H1 (cell line): ENCODE measurements at regions not wholly inside any gene's neighbourhood (a gene's known extent, or its start where the extent isn't known, plus 50 kb on each side); places are given as distances from the start of the nearest gene placed in this dataset.

ENCODE experiments used
- CTCF ChIA-PET: fragments of 300-600 bp; sonication (Branson Sonifier 250); formaldehyde crosslinking; loops from one replicate; lab custom pipeline; 2021; ENCODE audit not compliant: partially characterized antibody; lab: Charles Lee
- POLR2A ChIA-PET: fragments of 300-600 bp; sonication (Branson Sonifier 250); formaldehyde crosslinking; loops from one replicate; lab custom pipeline; 2021; ENCODE audit warnings: inconsistent platforms; ENCODE audit not compliant: partially characterized antibody; lab: Charles Lee
- DNase-seq, 2 experiments: peaks; one replicate each; pipeline versions ENCODE4 v3.0.0 to v3.0.0-alpha.2; 2010 to 2022; ENCODE audit warnings: low spot score in 2 of 2, low read depth in 1 of 2, mixed read lengths in 1 of 2
- FAIRE-seq: peaks from 2 replicates; lab custom pipeline; 2011; peaks lifted over from hg19 to GRCh38; lab: Jason Lieb, UNC
- H2AFZ ChIP-seq: 2 replicates; pipeline ENCODE4 v1.8.1; 2012; ENCODE audit warnings: low read length, inconsistent platforms
- H2AK5ac ChIP-seq: 2 replicates; pipeline ENCODE4 v1.6.1; 2013; ENCODE audit warnings: low read depth, low read length
- H2BK120ac ChIP-seq: replicated peaks from 2 replicates; pipeline ENCODE3; 2013; ENCODE audit warnings: low read depth, low read length, inconsistent platforms
- H2BK12ac ChIP-seq: 2 replicates; pipeline ENCODE4 v1.6.1; 2013; ENCODE audit warnings: low read depth, low read length
- H2BK15ac ChIP-seq: 2 replicates; pipeline ENCODE4 v1.6.1; 2013; ENCODE audit warnings: low read length
- H2BK20ac ChIP-seq: 2 replicates; pipeline ENCODE4 v1.6.1; 2013; ENCODE audit warnings: low read length
- H2BK5ac ChIP-seq: 2 replicates; pipeline ENCODE4 v1.6.1; 2013; ENCODE audit warnings: low read depth, low read length
- H3K14ac ChIP-seq: 2 replicates; pipeline ENCODE4 v1.6.1; 2013; ENCODE audit warnings: inconsistent platforms; ENCODE audit not compliant: insufficient read length
- H3K18ac ChIP-seq: 2 replicates; pipeline ENCODE4 v1.6.1; 2013; ENCODE audit warnings: low read length; ENCODE audit errors: extremely low read depth
- H3K23ac ChIP-seq: 2 replicates; pipeline ENCODE4 v1.6.1; 2013; ENCODE audit warnings: inconsistent platforms; ENCODE audit not compliant: insufficient read length
- H3K23me2 ChIP-seq: 2 replicates; pipeline ENCODE4 v1.6.1; 2013; ENCODE audit warnings: low read depth, low read length
- H3K27ac ChIP-seq: 2 replicates; pipeline ENCODE4 v1.6.1; 2011; ENCODE audit warnings: low read depth, low read length, inconsistent platforms
- H3K27me3 ChIP-seq, 4 experiments: replicated peaks in 1 of 4; 1 replicate in 1 of 4; 2 replicates in 3 of 4; pipeline versions ENCODE4 v1.6.1 to v1.8.1; 2011 to 2013; ENCODE audit warnings: low read length in 3 of 4, mild to moderate bottlenecking in 3 of 4, inconsistent platforms in 2 of 4, mixed read lengths in 2 of 4, moderate library complexity in 1 of 4; ENCODE audit not compliant: control insufficient read depth in 3 of 4, insufficient read depth in 3 of 4; ENCODE audit errors: extremely low read depth in 1 of 4
- H3K36me3 ChIP-seq, 4 experiments: 2 replicates each; pipeline versions ENCODE4 v1.6.1 to v1.8.1; 2011 to 2013; ENCODE audit warnings: mild to moderate bottlenecking in 4 of 4, low read length in 3 of 4, moderate library complexity in 2 of 4, control low read depth in 1 of 4, inconsistent platforms in 1 of 4; ENCODE audit not compliant: insufficient read depth in 4 of 4, control insufficient read depth in 2 of 4
- H3K4ac ChIP-seq: replicated peaks from 2 replicates; pipeline ENCODE3; 2013; ENCODE audit warnings: low read length, low read depth, mixed read lengths, inconsistent platforms; ENCODE audit not compliant: insufficient read length
- H3K4me1 ChIP-seq, 4 experiments: replicated peaks in 1 of 4; 1 replicate in 1 of 4; 2 replicates in 3 of 4; pipeline versions ENCODE4 v1.6.1 to v1.8.1; 2011 to 2013; ENCODE audit warnings: low read length in 3 of 4, inconsistent platforms in 2 of 4, mixed read lengths in 1 of 4; ENCODE audit not compliant: insufficient read depth in 4 of 4, control insufficient read depth in 3 of 4
- H3K4me2 ChIP-seq, 2 experiments: 2 replicates each; pipeline versions ENCODE4 v1.6.1 to v1.8.1; 2011 to 2013; ENCODE audit warnings: low read depth in 2 of 2, low read length in 2 of 2, control low read depth in 1 of 2, inconsistent platforms in 1 of 2, mild to moderate bottlenecking in 1 of 2; ENCODE audit not compliant: insufficient read depth in 1 of 2
- H3K4me3 ChIP-seq, 4 experiments: fragments of 200-600, 300-600 bp in 1 of 4; sonication (generic), shearing (Covaris generic), sonication (Bioruptor Twin) in 1 of 4; 2 replicates each; pipeline versions ENCODE4 v1.5.1 to v1.8.1; 2011 to 2016; ENCODE audit warnings: low read length in 4 of 4, low read depth in 3 of 4, control low read depth in 2 of 4, inconsistent platforms in 2 of 4, mild to moderate bottlenecking in 2 of 4, mixed read lengths in 1 of 4, moderate library complexity in 1 of 4; ENCODE audit not compliant: insufficient read depth in 2 of 4; ENCODE audit errors: extremely low read depth in 1 of 4
- H3K56ac ChIP-seq: replicated peaks from 2 replicates; pipeline ENCODE3; 2013; ENCODE audit warnings: low read depth, mild to moderate bottlenecking, mixed read lengths, low read length, inconsistent platforms; ENCODE audit not compliant: insufficient read length
- H3K79me1 ChIP-seq: 2 replicates; pipeline ENCODE4 v1.6.1; 2013; ENCODE audit warnings: low read depth, low read length, control low read depth
- H3K79me2 ChIP-seq, 2 experiments: 2 replicates each; pipeline versions ENCODE4 v1.6.1 to v1.8.1; 2012 to 2013; ENCODE audit warnings: low read length in 2 of 2, mild to moderate bottlenecking in 2 of 2, inconsistent platforms in 1 of 2; ENCODE audit not compliant: insufficient read depth in 2 of 2, control insufficient read depth in 1 of 2
- H3K9ac ChIP-seq, 4 experiments: replicated peaks in 1 of 4; 1 replicate in 1 of 4; 2 replicates in 3 of 4; pipeline versions ENCODE4 v1.6.1 to v1.8.1; 2011 to 2013; ENCODE audit warnings: low read depth in 3 of 4, low read length in 3 of 4, control low read depth in 2 of 4, mild to moderate bottlenecking in 2 of 4, moderate library complexity in 2 of 4, inconsistent platforms in 1 of 4; ENCODE audit errors: extremely low read depth in 1 of 4
- H3K9me3 ChIP-seq, 2 experiments: 2 replicates each; pipeline versions ENCODE4 v1.6.1 to v1.8.1; 2012 to 2013; ENCODE audit warnings: mild to moderate bottlenecking in 2 of 2, moderate library complexity in 2 of 2, control low read depth in 1 of 2, inconsistent platforms in 1 of 2, low read depth in 1 of 2, low read length in 1 of 2, mixed read lengths in 1 of 2; ENCODE audit not compliant: insufficient read depth in 2 of 2
- H4K20me1 ChIP-seq, 2 experiments: replicated peaks in 1 of 2; 2 replicates each; pipeline versions ENCODE3 to v1.8.1; 2011 to 2013; ENCODE audit warnings: inconsistent platforms in 2 of 2, low read length in 2 of 2, mild to moderate bottlenecking in 1 of 2; ENCODE audit not compliant: insufficient read depth in 2 of 2, control insufficient read depth in 1 of 2
- H4K5ac ChIP-seq: 2 replicates; pipeline ENCODE4 v1.6.1; 2013; ENCODE audit warnings: low read length, low read depth, mixed read lengths, inconsistent platforms; ENCODE audit not compliant: insufficient read length
- H4K8ac ChIP-seq: 2 replicates; pipeline ENCODE4 v1.8.0; 2013; ENCODE audit warnings: mild to moderate bottlenecking, moderate library complexity, low read length, inconsistent platforms; ENCODE audit not compliant: insufficient read depth; ENCODE audit errors: extremely low read depth
- H4K91ac ChIP-seq: replicated peaks from 2 replicates; pipeline ENCODE3; 2013; ENCODE audit warnings: low read length, mixed read lengths, inconsistent platforms; ENCODE audit not compliant: insufficient read length
- CREB1 ChIP-seq: IDR thresholded peaks from 2 replicates; pipeline ENCODE4 v1.6.1; 2012; ENCODE audit warnings: inconsistent platforms
- EP300 ChIP-seq, 2 experiments: IDR thresholded peaks; 1 replicate in 1 of 2; 2 replicates in 1 of 2; pipeline ENCODE4 v1.6.1; 2011 to 2012; ENCODE audit warnings: low read depth in 2 of 2, low read length in 2 of 2, mild to moderate bottlenecking in 2 of 2, borderline replicate concordance in 1 of 2, inconsistent platforms in 1 of 2, moderate library complexity in 1 of 2
- GABPA ChIP-seq: IDR thresholded peaks from 2 replicates; pipeline ENCODE4 v1.6.1; 2011; ENCODE audit warnings: mild to moderate bottlenecking, low read length, moderate library complexity, borderline replicate concordance; ENCODE audit not compliant: insufficient read depth
- HDAC2 ChIP-seq, 2 experiments: fragments of 300-600 bp in 1 of 2; sonication (generic) in 1 of 2; IDR thresholded peaks; 2 replicates each; pipeline ENCODE4 v1.6.1; 2011 to 2012; ENCODE audit warnings: low read depth in 2 of 2, low read length in 2 of 2, mild to moderate bottlenecking in 2 of 2, moderate library complexity in 2 of 2, borderline replicate concordance in 1 of 2, inconsistent platforms in 1 of 2
- HDAC6 ChIP-seq: IDR thresholded peaks from one replicate; pipeline ENCODE4 v1.7.1; 2012; ENCODE audit warnings: low read depth, mild to moderate bottlenecking, inconsistent platforms, low read length, moderate library complexity
- KDM1A ChIP-seq: fragments of 200-600, 300-600 bp; sonication (generic); IDR thresholded peaks from 2 replicates; pipeline ENCODE4 v1.7.1; 2016; ENCODE audit warnings: mild to moderate bottlenecking, low read length, borderline replicate concordance
- NANOG ChIP-seq: IDR thresholded peaks from 2 replicates; pipeline ENCODE4 v1.6.1; 2011; ENCODE audit warnings: low read length, low read depth, mild to moderate bottlenecking, inconsistent platforms; ENCODE audit not compliant: insufficient read depth, poor library complexity, severe bottlenecking
- RAD21 ChIP-seq, 2 experiments: IDR thresholded peaks in 1 of 2; conservative IDR thresholded peaks in 1 of 2; 2 replicates each; pipeline ENCODE4 v1.6.1; 2011; ENCODE audit warnings: low read depth in 2 of 2, low read length in 2 of 2, improper control_type of control experiment in 1 of 2, inconsistent platforms in 1 of 2, mild to moderate bottlenecking in 1 of 2, moderate library complexity in 1 of 2
- SP2 ChIP-seq: IDR thresholded peaks from 2 replicates; pipeline ENCODE4 v1.6.1; 2012; ENCODE audit warnings: mild to moderate bottlenecking, low read length, inconsistent platforms
- SUZ12 ChIP-seq: fragments of 200-600 bp; sonication (generic); IDR thresholded peaks from 2 replicates; pipeline ENCODE4 v1.6.1; 2012; ENCODE audit warnings: mild to moderate bottlenecking, inconsistent platforms, low read length, moderate library complexity, mixed read lengths
- WGBS, 2 experiments: shearing (Covaris generic) in 1 of 2; methylation state at CpG; one replicate each; pipeline versions ENCODE4 v1.1.6 to v1.1.7; 2013 to 2015; ENCODE audit warnings: low lambda C conversion rate in 2 of 2, mixed read lengths in 2 of 2, inconsistent platforms in 1 of 2, low coverage in 1 of 2, missing lambda C conversion rate in 1 of 2; ENCODE audit not compliant: insufficient replicate concordance in 2 of 2, insufficient coverage in 1 of 2, insufficient read length in 1 of 2; ENCODE audit errors: extremely low coverage in 1 of 2, missing lambda C conversion rate in 1 of 2; 5-methylcytosine and 5-hydroxymethylcytosine counted together
- TF ChIP-seq, protein P1 (sequence below), 3 experiments: IDR thresholded peaks; 1 replicate in 2 of 3; 2 replicates in 1 of 3; pipeline versions ENCODE4 v1.5.1 to v1.6.1; 2011; ENCODE audit warnings: low read length in 3 of 3, mild to moderate bottlenecking in 3 of 3, inconsistent platforms in 2 of 3, low read depth in 1 of 3, moderate library complexity in 1 of 3; ENCODE audit not compliant: insufficient read depth in 1 of 3; ENCODE audit errors: control extremely low read depth in 1 of 3

DNA sequence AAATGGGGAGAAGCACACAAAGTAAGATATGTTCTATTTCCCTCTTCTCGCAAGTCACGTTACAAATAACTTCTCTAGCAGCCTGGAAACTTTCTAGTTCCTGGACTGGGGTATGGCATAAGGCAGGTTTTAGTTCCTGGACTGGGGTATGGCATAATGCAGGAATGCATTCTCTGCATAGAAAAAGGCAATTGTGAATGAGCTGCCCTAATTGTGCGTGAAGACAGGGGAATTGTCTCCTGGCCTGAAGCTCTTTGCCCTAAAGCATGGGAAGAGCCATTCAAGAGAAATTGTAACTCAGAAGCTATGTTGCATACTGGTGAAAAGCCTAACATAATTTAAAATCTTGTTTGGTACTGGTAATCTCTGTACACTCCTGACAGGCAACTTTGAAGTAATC is 54.3 kb upstream of the CBLB start:
- Histone ChIP-seq H3K4me2 (no peak overlapping the region), H3K4ac (no peak overlapping the region), H3K56ac (no peak overlapping the region), H3K9me3 (0 out of 4 replicates have a peak, but pooled peaks cover 0 to 3% of the 10 kb centered on the region in 2 experiments), H2BK12ac (no peak overlapping the region), H2AFZ (no peak overlapping the region), H3K79me2 (no peaks in the 10 kb centered on the region), H3K14ac (no peak overlapping the region), H3K9ac (no peak overlapping the region), H2BK5ac (no peak overlapping the region), H3K4me1 (no peaks in the 10 kb centered on the region), H2BK20ac (no peak overlapping the region), H4K91ac (no peak overlapping the region), H3K4me3 (no peak overlapping the region), H2BK120ac (no peak overlapping the region), H3K23me2 (no peaks in the 10 kb centered on the region; the same call in 1 of the 2 replicates), H3K36me3 (no peaks in the 10 kb centered on the region), H2AK5ac (no peak overlapping the region), H3K27me3 (no peaks in the 10 kb centered on the region), H4K8ac (no peak overlapping the region), H3K18ac (no peak overlapping the region), H4K5ac (no peak overlapping the region), H3K27ac (no peak overlapping the region), H3K79me1 (no peaks in the 10 kb centered on the region), H2BK15ac (no peak overlapping the region), H3K23ac (no peak overlapping the region), H4K20me1 (no peaks in the 10 kb centered on the region)
- DNase-seq (no peak), FAIRE-seq (no peak)
- ChIA-PET CTCF (interaction anchor here (0.5 kb wide), 2 partner anchors 17 to 587 kb away, joined by 3 read pairs; no protein-coding TSS in a partner anchor), POLR2A (no interaction called here)
- 97% methylated on average over 3 of the region's 3 CpGs; no CpG with 5 or more reads in 1 of the 2 experiments for WGBS, 2 experiments
- TF ChIP-seq RAD21 (IDR thresholded peaks at IDR 0.05 in 1 of 2, conservative IDR thresholded peaks at IDR 0.05 in 1 of 2; ENCODE audit: low read depth in 2 of 2, low read length in 2 of 2) (no peak), EP300 (IDR thresholded peaks at IDR 0.05; ENCODE audit: borderline replicate concordance in 1 of 2, low read depth in 2 of 2, low read length in 2 of 2) (no peak), SUZ12 (no peak), HDAC2 (IDR thresholded peaks at IDR 0.05; ENCODE audit: borderline replicate concordance in 1 of 2, low read depth in 2 of 2, low read length in 2 of 2) (no peak), CREB1 (no peak), KDM1A (no peak), NANOG (no peak), GABPA (no peak), HDAC6 (no peak), SP2 (no peak)
- TF ChIP-seq, protein P1, sequence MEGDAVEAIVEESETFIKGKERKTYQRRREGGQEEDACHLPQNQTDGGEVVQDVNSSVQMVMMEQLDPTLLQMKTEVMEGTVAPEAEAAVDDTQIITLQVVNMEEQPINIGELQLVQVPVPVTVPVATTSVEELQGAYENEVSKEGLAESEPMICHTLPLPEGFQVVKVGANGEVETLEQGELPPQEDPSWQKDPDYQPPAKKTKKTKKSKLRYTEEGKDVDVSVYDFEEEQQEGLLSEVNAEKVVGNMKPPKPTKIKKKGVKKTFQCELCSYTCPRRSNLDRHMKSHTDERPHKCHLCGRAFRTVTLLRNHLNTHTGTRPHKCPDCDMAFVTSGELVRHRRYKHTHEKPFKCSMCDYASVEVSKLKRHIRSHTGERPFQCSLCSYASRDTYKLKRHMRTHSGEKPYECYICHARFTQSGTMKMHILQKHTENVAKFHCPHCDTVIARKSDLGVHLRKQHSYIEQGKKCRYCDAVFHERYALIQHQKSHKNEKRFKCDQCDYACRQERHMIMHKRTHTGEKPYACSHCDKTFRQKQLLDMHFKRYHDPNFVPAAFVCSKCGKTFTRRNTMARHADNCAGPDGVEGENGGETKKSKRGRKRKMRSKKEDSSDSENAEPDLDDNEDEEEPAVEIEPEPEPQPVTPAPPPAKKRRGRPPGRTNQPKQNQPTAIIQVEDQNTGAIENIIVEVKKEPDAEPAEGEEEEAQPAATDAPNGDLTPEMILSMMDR (IDR thresholded peaks at IDR 0.05; ENCODE audit: control extremely low read depth in 1 of 3, insufficient read depth in 1 of 3, low read depth in 1 of 3, low read length in 3 of 3), result no peak
